ENCODE measurements at regions not wholly inside any gene's neighbourhood (a gene's known extent, or its start where the extent isn't known, plus 50 kb on each side); places are given as distances from the start of the nearest gene placed in this dataset.
"Not testable (repeated sequence)": the region's sequence is repeated elsewhere in the genome, so short reads cannot be mapped to it uniquely, and the experiment has no call there.

GRCh38 chr2:109692013-109692743 is 78.0 kb downstream of the SOWAHC start:
- H3K4me3 ChIP-seq (ENCODE audit: low read length): no peak overlapping the region
- DNase-seq (ENCODE audit: low read depth): no peak
- no peak for TF ChIP-seq CTCF (conservative IDR thresholded peaks at IDR 0.05; ENCODE audit: low read length)

- DNase-seq (ENCODE audit: low read depth); H3K4me3 ChIP-seq (ENCODE audit: low read length): not testable (repeated sequence)
Measured at GRCh38 chr2:109692831-109693230, 78.7 kb downstream of the SOWAHC start.

GRCh38 chr2:109693292-109693691 is 79.1 kb downstream of the SOWAHC start:
- H3K4me3 ChIP-seq (ENCODE audit: low read length); DNase-seq (ENCODE audit: low read depth): not testable (repeated sequence)

GRCh38 chr2:109694190-109694589 is 80.0 kb downstream of the SOWAHC start:
- peak; percentile 42 for DNase-seq (ENCODE audit: low read depth)
- no peak for TF ChIP-seq CTCF (conservative IDR thresholded peaks at IDR 0.05; ENCODE audit: low read length)
- no peak overlapping the region for H3K4me3 ChIP-seq (ENCODE audit: low read length)

- TF ChIP-seq CTCF (conservative IDR thresholded peaks at IDR 0.05; ENCODE audit: low read length): no peak
- DNase-seq (ENCODE audit: low read depth): no peak
- H3K4me3 ChIP-seq (ENCODE audit: low read length): no peak overlapping the region
Measured at GRCh38 chr2:109695290-109695689, 81.1 kb downstream of the SOWAHC start.

- H3K4me3 ChIP-seq (ENCODE audit: low read length): no peak overlapping the region
- no peak for TF ChIP-seq CTCF (conservative IDR thresholded peaks at IDR 0.05; ENCODE audit: low read length)
- DNase-seq (ENCODE audit: low read depth): no peak
Measured at GRCh38 chr2:109699646-109700045, 85.5 kb downstream of the SOWAHC start.

GRCh38 chr2:109700680-109701274 is 86.6 kb downstream of the SOWAHC start:
- DNase-seq (ENCODE audit: low read depth): no peak
- no peak overlapping the region for H3K4me3 ChIP-seq (ENCODE audit: low read length)
- no peak for TF ChIP-seq CTCF (conservative IDR thresholded peaks at IDR 0.05; ENCODE audit: low read length)

- no peak for TF ChIP-seq CTCF (conservative IDR thresholded peaks at IDR 0.05; ENCODE audit: low read length)
- DNase-seq (ENCODE audit: low read depth): no peak
- no peak overlapping the region for H3K4me3 ChIP-seq (ENCODE audit: low read length)
Measured at GRCh38 chr2:109701362-109701761, 87.2 kb downstream of the SOWAHC start.
